ENCODE measurements at regions not wholly inside any gene's neighbourhood (a gene's known extent, or its start where the extent isn't known, plus 50 kb on each side); places are given as distances from the start of the nearest gene placed in this dataset.

DNA sequence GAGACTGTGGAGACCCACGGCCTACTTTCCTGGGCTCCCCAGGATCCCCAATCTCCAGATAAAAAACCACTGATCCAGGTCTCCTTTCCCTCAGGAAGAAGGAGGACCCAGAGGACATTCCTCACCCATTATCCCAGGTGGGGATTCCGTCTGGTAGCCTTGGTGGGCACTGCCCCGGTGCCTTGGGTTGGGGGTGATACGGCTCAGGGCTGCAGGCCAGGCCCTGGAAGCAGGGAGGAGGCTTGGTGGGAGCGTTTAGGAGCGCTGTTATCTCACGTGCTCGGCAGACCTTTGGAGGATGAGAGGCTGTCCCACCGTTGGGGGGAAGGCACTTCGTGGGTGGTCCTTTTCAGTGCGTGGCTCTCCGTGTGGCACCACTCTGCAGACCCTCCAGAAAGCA lies 926.3 kb downstream of the BRD1 start:
- TF ChIP-seq, protein P1, sequence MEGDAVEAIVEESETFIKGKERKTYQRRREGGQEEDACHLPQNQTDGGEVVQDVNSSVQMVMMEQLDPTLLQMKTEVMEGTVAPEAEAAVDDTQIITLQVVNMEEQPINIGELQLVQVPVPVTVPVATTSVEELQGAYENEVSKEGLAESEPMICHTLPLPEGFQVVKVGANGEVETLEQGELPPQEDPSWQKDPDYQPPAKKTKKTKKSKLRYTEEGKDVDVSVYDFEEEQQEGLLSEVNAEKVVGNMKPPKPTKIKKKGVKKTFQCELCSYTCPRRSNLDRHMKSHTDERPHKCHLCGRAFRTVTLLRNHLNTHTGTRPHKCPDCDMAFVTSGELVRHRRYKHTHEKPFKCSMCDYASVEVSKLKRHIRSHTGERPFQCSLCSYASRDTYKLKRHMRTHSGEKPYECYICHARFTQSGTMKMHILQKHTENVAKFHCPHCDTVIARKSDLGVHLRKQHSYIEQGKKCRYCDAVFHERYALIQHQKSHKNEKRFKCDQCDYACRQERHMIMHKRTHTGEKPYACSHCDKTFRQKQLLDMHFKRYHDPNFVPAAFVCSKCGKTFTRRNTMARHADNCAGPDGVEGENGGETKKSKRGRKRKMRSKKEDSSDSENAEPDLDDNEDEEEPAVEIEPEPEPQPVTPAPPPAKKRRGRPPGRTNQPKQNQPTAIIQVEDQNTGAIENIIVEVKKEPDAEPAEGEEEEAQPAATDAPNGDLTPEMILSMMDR (IDR thresholded peaks at IDR 0.05; ENCODE audit: insufficient read depth, low read length), result no peak
- TF ChIP-seq POLR2AphosphoS5 (IDR thresholded peaks at IDR 0.05; ENCODE audit: low read depth), result no peak

All from HL-60 (cell line).